GM21528 (cell line): ENCODE measurements at regions not wholly inside any gene's neighbourhood (a gene's known extent, or its start where the extent isn't known, plus 50 kb on each side); places are given as distances from the start of the nearest gene placed in this dataset.

ENCODE experiments used
- ATAC-seq: cut with Tn5 transposase; IDR thresholded peaks from one replicate; pipeline ENCODE4 v1.9.1; 2021; ENCODE audit warnings: mild to moderate bottlenecking, moderate library complexity; ENCODE audit not compliant: unreplicated experiment, low FRiP score

DNA sequence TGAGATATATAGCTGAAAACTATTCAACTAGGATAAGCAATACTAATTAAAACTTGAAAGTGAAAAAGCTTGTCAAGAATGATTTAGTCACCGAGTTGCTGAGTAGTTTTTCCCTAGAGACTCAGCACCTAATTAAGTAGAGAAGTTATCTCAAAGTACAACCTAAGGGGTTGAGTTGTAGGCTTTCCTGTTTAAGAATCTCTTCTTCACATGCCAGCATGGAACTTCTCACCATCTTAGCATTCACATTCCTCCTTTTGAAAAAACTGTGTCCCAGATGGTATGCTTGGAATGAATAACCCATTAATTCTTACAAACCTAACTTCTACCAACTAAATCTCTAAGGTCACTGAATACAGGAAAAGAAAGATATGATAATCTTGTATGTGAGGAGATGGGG, 303.3 kb upstream of the ZC3H12C start:
- no peak for ATAC-seq

DNA sequence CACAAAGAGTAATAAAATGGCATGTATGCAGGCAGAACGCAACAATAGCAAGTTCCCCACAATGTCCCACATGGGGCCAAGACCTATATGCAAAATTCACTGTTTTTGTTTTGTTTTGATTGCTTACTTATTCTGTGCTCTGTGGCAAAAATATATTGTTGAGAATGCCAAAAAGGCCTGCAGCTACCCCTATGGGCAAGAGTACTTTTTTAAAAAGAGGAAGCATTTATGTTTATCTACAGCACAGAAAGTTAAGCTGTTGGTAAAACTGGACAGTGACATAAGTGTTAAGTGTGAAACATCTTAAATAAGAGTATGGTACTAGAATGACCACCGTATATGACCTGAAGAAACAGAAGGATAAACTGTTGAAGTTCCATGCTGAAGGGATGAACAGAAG, 301.9 kb upstream of the ZC3H12C start:
- no peak for ATAC-seq

DNA sequence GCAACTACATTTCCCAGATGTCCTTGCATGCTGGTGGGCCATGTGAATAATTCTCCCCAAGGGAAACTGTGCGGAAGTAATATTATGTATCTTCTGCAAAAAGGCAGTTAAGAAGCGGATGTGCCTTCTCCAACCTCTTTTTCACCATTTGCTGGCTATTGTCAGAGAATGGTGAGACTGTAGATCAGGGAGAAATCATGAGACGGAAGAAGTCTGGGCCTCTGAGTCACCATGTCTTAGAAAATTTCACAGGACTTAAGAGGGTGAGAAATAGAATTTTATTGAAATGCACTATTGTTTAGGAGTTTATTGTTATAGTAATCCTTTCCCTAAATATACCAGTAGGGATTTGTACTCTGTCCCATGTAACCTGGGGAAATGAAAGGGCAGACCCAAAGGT, 298.7 kb upstream of the ZC3H12C start:
- no peak for ATAC-seq

DNA sequence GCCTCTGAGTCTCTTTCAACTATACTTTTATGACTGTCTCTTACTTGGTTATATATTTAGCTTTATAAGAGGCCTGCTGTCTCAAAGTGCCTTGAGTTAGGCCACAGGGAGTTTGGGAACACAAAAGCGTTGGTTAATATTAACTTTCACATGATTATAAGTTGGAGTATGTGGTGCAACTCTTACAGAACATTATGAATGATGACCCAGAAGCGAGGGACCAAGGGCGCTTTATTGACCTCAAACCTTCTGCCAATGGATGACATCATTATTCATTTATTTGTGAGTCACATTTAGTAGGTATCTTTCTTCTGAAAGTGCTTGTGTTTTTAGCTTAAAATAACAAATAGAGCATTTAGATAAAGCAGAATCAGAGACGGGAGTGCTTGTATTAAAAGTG, 298.0 kb upstream of the ZC3H12C start:
- no peak for ATAC-seq

DNA sequence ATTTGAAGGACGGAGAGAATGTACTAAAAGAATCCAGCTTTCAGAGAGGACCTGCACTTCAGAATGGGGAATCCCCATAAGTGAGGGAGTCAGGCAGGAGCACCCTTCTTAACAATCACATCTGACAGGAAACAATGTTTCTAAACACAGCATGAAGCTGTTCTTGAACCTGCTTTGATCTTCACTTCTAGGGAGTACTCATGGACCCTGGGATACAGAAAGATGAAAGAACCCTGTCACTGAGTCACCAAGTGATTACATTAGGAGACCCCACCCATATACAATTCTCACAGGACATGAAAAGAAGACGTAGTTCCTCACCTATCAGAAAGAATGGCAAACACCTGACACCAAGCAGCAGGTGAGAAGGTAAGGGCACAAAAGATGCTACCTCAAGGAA, 296.9 kb upstream of the ZC3H12C start:
- ATAC-seq, result no peak

DNA sequence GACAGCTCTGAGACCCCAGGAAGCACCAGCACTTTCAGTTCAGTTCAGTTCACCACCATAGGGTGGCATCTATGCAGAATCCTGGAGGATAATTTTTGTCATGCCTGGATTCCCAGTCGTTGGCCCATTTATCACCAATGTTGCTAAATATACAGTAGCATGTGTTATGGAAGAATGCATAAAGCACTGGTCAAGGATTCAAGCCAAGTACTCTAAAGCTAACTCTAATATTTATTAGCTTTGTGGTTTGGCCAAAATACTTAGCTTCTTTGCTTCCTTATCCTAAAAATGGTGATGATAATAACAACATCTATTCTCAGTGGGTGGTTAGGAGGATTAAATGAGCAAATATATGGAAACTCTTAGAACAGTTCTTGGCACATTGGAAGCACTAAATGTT, 294.7 kb upstream of the ZC3H12C start:
- ATAC-seq, result no peak

DNA sequence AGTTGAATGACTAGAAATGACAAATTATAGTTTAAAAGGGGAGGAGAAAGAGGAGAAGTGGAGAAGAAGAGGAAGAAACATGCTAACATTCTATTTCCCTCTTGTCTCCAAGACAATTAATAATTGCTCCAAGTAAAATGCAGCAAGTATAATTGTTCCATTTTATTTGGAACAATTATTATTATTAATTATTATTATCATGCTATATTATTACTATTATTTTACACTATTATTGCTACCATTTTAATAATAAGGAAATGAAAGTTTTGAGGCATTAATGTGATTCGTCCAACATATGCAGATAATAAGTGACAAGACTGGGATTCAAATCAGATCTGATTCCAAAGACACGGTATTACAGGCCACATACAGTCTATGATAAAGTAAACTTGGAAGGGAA, 293.6 kb upstream of the ZC3H12C start:
- no peak for ATAC-seq

DNA sequence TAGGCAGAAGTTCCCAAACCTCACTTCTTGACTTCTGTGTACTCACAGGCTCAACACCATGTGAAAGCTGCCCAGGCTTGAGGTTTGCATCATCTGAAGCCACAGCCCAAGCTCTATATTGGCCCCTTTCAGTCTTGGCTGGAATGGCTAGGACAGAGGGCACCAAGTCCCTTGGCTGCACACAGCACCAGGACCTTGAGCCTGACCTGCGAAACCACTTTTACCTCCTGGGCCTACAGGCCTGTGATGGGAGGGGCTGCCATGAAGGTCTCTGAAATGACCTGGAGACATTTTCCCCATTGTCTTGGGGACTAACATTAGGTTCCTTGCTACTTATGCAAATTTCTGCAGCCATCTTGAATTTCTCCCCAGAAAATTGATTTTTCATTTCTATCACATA, 288.3 kb upstream of the ZC3H12C start:
- no peak for ATAC-seq

DNA sequence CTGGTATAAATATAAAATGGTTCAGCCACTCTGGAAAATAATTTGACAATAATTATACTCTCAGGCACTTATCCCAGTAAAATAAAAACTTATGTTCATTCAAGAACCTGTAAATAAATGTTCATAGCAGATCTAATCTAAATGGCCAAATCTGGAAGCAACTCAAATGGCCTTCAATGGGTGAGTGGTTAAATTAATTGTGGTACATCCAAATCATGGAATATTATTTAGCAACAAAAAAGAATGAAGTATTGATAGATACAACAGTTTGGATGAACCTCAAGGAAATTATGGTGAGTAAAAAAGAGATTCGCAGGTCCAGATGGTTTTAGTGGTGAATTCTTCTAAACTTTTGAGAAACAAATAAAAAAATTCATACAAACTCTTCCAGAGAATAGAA, 287.0 kb upstream of the ZC3H12C start:
- ATAC-seq, result no peak

DNA sequence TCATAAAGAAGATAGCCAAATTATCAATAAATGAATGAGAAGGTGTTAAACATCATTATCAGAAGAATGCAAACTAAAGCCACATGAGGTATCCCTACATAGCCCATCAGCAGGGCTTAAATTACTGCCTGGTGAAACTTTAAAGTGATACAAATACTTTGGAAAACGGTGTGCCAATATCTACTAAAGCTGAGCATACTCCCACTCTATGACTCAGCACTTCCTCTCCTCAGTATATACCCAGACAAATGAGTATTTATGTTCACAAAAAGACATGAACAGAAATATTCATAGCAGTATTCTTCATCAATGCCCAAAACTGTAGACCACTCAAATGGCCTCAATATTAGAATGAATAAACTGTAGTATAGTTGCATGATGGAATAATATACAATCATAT, 284.6 kb upstream of the ZC3H12C start:
- no peak for ATAC-seq

DNA sequence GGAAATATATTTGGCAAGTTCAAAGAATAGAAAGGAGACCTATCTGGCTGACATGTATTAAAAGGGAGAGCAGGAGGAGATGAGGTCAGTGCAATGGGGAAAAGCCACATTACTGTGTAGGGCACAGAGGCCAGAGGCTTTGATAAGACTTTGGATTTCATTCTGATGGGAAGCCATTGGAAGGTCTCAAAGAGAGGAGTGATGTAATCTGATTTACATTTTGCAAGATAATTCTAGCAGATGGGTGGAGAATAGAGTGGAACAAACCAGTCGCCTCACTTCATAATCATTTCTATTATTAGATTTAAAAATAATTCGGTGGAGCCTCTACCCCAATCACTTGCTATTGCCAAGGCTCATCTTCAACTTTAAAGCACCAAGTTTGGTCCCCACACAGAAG, 278.4 kb upstream of the ZC3H12C start:
- no peak for ATAC-seq

DNA sequence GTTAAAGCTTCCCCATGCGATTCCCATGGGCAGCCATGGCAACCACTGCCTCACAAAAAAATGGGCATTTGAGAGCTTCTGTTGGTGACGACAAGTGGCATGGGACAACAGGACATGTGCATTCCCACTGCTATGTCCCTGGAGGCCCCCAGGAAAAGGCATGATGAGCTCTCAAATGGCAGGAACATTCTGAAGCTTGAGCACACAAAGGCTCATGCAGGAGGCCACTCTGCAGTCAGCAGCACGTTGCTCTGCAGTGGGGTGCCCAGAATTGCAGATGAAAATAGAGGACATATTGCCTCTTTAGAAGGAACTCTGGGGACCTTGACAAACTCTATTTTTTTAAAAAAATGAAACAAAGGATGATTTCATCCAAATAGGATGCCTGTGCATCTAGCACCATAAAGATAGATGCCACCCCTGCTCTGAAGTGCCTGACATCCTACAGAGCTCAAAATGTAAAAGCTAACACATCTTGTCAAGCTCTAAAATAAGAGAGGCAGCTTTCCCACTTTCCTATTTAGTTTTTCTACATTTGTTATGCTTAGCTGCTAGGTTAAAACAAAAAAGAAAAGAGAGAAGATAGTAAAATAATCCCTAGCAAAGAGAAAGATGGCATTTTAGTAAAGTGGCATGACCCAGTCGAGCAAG, 277.6 kb upstream of the ZC3H12C start:
- no peak for ATAC-seq

DNA sequence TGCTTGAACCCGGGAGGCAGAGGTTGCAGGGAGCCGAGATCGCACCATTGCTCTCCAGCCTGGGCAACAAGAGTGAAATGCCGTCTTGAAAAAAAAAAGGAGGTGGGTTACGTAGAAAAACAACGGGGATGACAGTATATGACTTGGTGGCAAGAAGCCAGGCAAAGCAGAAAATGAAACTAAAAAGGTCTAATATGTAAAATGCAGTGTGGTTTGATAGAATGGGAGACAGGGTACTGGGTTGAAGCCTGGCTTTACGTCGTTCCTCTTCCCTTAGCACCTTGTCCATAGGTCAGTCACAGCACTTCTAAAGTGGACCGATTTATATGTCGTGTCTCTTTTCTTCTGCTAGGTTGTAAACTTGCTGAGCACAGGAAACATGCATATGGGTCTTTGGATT, 274.9 kb upstream of the ZC3H12C start:
- no peak for ATAC-seq

DNA sequence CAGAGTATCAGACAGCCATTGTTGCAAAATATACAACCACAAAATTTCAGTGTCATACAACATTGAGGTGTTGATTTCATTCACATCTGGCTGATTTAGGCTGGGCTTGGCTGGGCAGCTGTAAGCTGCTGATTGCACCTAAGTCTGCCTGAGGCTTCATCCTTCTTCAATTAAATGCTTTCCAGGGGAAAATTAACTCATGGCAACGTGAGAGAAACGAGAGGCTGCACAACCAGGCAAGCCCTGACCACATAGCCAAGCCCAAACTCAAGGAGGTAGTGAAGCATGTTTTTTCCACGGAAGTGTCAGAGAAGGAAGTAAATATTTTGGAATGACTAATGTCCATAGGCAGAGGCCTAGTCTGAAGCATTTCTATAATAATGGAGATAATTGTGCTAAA, 273.8 kb upstream of the ZC3H12C start:
- ATAC-seq, result no peak

DNA sequence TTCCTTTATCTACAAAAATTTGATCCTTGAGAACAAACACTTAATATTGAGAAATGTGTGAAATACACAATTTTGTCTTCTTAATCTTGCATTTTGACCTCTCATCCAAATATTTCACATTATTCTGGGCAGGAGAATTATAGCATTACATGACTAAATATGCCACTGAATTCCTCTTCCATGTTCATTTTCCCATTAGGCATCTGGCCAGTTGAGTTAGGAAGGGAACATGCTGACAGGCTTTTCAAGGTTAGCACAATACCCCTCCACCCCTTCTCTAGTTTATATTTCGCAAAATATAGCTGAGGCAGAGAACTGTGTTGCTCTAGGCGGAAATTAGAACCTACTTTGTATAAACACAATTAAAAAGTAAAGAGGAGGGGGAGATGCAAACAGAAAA, 271.7 kb upstream of the ZC3H12C start:
- ATAC-seq, result no peak

DNA sequence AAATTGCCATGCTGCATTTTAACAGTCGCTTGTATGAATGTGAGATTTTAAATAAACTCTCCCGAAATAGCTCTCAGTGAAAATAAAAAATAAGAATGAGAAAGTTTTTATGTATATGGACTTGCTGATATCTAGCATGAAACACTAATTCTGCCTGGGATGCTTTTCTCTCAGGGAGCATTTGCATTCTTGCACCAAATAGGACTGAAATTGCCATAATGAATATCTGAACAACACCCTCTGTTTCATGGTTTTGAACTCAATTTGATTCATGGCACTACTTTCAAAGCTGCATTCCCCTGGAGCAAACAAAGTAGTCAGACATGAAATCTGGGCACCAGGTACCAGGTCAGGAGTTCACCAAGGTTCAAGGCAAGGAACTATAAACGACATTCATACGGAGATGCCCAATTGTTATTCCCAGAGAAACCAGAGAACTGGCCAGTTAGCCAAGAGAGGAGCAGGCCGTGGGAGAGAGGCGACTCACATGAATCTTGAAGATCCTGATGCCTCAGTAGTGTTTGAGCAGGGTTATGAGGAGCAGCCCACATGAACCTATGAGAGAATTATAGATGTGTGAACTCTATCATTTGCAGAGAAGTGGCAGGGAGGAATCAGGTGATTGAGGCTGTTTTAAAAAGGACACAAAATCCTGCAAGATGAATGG, 270.6 kb upstream of the ZC3H12C start:
- no peak for ATAC-seq

DNA sequence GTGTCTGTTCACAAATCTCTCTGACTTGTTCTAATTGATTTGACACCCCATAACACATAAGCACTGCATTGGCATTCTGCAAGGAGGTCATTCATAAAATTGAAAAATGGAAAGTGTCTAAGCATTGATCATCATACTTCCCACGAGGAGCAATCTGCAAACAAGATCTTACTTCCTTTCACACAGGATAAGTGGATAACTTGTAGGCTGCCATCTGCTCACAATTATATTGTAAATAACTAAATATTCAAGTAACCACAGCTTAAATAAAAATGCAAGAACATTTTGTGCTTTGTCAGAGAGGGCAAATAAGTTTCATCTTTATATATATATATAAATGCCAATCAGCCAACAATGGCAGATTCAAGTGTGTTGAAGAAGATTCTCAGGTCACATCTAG, 264.8 kb upstream of the ZC3H12C start:
- no peak for ATAC-seq

DNA sequence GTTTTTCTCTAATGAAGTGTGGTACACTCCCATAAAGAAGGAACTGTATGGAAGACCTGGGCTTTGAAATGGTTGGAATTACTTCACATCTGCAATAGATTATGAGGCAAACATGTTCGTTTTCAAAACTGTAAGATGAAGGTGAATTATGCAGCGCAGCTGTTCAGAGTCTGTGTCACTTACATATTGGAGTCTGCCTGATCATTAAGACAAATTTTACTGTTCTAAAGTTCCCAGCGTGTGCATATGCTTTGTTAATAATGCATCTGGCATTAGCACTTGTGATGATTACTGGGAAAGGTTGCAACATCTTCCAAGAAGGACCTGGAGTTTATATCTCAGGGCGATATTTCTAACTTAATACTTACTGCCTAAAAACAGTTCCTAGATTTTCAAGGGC, 255.2 kb upstream of the ZC3H12C start:
- ATAC-seq, result no peak

DNA sequence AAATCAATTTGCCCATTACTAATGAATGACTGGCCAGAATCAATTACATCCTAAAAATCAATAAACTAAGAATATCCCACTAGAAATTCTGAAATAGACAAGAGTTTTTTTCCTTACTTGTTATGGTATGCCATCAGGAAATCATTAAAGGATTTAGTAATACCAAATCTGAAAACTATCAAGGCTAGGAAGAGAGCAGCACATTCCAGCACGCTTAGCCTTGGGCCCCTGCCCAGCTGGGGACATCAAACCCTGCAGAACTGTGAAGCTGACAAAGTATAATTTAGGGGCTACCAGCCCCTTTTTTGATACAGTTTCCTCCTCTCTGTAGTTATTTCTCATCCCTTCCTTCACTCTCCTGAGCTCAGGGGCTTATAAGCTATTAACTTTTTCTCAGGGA, 247.8 kb upstream of the ZC3H12C start:
- ATAC-seq, result no peak

DNA sequence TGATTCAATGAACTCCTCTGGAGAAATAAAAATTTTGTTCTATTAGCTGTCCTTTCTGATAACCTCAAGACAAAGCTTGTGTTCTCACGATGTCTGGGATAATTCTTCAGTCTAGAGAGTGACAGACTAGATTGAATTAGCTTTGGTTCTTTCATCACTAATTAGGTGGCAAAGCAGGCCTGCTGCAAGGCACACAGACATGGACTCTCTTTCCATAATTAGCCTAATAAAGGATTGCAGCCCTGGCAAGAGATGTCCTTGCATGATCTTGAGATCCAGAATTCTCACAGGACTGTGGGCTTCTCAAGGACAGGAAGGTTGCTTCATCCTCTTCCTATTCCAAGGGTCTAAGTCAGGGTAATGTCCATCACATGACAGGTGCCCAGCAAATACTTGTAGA, 245.6 kb upstream of the ZC3H12C start:
- no peak for ATAC-seq

DNA sequence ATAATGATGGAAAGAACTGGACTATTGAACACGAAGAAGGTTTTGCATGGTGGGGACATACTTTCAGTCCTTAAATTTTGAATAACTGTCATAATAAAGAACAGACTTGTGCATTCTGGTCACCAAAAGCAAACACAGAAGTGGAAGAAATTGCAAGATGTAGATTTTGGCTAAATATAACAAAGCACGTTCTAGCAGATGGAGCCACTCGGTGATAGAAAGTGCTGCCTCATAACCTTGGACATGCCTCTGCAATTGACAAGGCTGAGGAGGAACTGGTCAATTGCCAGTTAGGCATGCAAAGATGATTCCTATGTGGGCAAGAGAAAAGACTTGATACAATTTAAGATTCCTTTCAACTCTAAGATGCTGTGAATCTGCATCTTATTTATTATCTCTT, 244.1 kb upstream of the ZC3H12C start:
- ATAC-seq, result no peak

DNA sequence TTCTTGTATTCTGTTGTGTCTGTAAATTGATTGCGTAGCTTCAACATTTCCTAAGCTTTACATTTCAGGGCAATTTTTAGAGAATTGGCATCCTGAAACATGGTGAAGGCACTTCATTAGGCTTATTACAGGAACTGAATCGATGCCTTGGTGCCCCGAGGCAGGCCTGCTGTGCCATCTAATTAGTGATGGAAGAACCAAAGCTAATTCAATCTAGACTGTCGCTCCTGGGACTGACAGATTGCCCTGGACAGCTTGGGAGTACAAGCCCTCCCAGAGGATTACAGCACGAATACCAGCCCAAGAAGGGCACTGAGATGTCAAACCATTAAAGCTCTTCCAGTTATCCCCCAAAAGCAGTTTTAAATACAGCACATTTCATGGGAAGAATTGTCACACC, 243.2 kb upstream of the ZC3H12C start:
- ATAC-seq, result no peak
